Stimulated activated naive CD8-positive, alpha-beta T cell treated with anti-CD3 and anti-CD28 coated beads, Interleukin-15, Interleukin-2, amounts not matched to agents 100 U/mL and 50 U/mL, for 24 hours (primary cell): ENCODE measurements at regions not wholly inside any gene's neighbourhood (a gene's known extent, or its start where the extent isn't known, plus 50 kb on each side); places are given as distances from the start of the nearest gene placed in this dataset.

ENCODE experiments used
- ATAC-seq: fragments of 150-1000 bp; cut with Tn5 transposase; one replicate; pipeline ENCODE4 v1.10.0; 2021
- DNase-seq: peaks from one replicate; pipeline ENCODE4 v3.0.0; 2021

DNA sequence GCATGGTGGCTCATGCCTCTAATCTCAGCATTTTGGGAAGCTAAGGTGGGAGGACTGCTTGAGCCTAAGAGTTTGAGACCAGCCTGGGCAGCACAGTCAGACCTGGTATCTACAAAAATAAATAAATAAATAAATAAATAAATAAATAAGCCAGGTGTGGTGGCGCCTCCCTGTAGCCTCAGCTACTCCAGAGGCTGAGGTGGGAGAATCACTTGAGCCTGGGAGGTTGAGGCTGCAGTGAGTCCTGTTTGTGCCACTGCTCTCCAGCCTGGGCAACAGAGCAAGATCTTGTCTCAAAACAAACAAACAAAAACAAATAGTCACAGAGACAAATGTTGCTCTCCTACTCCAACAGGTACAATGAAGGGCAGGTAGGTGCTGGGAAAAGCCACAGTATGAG is 242.4 kb upstream of the POU3F1 start:
- ATAC-seq, result no peak
- no peak for DNase-seq

DNA sequence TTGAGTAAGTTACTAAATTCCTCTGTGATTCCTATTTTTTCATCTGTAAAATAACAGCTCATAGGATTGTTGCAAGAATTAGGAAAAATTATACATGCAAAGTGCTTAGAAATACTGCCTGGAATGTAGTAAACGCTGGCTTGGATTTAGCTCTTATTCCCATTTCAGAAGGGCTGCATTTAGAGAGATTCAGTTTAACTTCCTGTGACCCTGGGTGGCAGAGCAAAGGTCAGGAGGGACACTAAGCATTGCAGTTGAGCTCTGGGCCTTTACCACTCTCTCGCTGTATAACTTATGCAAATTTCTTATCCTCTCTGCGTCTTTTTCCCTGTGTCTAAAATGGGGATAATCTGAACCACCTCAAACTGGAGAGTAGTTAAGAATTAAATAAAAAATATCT is 241.0 kb upstream of the POU3F1 start:
- no peak for DNase-seq
- ATAC-seq, result no peak

DNA sequence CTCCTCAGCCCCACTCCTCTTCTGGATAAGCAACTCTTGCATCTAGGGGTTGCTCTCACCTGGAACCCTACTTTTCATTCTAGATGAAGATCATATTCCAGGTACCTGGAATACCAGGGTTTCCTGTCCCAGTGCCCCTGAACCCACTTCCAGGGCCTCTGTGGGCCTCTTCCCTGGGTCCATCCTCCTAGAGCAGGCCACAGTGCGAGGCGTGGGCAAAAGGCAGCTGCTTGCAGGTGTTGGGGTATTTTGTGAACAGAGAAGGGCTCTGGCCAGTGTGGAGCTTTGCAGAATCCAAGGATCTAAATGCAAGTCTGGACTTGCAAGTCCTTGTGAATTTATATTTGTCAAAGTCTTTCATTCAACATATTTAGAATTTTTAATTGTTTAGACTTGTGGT is 240.4 kb upstream of the POU3F1 start:
- DNase-seq, result no peak
- ATAC-seq, result no peak

DNA sequence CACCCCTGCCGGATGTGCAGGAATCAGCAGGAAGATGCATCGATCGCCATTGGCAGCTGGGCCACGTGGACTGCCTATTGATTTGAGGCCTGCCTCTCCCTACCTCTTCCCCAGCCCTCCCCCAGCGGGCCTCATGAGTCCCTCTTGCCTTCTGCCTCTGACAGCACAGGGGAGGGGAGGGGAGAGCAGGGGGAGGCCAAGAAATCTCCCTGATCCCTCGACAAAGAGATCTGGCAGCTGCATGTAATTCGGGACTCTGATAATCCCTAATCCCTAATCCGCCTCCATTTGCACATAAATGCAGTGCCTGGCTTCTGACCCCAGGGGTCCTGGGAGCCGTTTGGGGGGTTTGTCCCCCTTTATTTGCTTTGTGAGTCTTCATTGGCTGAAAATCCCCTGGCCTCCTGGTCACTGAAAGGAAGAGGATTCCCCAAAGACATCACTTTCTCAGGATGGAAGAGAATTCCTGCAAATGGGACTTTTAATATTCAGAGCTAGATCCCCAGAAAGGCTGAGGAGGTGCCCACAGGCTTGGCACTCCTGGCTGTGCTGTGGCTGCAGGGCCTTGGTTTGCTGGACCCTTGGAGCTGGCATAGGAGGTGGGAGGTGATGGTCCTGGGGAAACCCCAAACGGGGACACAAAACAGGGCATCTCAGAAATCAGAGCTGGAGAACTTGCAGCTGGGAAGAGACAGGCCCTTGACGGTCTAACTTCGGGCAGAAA is 239.4 kb upstream of the POU3F1 start:
- DNase-seq (no peak), ATAC-seq (no peak)

DNA sequence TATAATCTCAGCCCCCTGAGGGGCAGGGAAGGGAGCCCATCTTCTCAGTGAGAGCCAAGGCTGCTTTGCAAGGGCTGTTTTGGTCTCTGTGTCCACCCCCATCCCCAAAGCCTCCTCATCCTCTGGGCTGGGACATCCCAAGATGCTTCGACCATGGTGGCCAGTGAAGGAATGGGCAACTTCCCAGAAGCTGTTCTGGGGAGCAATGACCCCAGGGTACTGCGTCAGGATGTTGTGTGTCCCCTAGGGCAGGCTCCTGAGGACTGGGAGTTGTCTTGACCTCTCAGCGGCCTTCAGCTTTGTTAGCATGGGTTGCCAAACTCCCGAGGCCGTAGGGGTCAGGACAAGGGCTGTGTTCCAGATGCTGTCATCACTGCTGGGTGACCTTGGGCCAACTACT is 238.4 kb upstream of the POU3F1 start:
- no peak for ATAC-seq
- DNase-seq, result no peak

DNA sequence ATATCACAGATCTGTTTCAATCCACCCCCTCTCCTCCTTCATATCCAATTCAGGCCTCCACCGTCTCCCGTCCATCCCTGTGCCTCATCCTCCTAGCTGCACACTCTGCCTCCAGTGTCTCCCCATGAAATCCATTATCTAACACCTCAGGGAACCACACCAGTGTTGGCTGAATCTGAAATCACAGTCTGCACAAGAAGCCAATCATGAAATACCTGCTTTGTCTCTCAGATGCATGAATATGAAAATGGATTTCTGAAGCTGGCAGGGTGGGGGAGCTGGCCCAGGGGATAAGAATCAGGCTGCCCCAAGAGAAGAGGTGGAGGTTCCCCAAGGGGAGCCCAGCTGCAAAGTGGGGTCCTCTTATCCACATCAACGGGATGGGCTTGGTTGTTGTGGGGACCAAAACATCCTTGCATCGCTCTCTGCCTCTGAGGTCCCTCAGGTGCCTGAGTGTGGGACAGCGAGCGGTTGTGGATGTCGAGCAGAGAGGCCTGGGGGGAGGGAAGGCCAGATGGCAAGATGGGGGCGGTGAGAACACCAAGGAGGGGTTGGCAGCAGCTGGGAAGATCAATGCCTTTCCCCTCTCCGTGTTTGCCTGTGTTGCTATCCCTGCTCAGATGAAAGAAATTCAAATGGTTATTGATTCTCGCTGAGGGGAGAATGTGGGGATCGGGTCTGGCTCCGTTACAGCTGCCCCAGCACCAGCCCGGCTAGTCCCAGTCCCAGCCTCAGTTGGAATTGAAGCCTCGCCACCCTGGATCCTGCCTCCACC is 237.3 kb upstream of the POU3F1 start:
- no peak for ATAC-seq
- DNase-seq, result no peak

DNA sequence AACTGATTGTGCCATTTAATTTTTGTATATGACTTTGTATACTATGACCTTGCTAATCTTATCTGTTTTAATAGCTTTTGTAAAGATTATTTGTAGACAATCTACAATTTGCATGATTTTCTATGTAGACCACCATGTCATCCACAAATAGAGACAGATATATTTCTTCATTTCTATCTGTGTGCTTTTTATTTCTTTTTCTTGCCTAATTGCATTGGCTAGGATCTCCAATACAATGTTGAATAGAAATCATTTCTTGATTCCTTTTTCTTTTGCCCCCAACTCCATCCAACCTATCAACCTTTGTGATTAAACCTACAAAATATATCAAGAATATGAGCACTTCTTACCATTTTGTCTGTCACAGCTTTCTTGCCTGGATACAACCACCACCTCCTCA is 232.6 kb upstream of the POU3F1 start:
- no peak for DNase-seq
- no peak for ATAC-seq

DNA sequence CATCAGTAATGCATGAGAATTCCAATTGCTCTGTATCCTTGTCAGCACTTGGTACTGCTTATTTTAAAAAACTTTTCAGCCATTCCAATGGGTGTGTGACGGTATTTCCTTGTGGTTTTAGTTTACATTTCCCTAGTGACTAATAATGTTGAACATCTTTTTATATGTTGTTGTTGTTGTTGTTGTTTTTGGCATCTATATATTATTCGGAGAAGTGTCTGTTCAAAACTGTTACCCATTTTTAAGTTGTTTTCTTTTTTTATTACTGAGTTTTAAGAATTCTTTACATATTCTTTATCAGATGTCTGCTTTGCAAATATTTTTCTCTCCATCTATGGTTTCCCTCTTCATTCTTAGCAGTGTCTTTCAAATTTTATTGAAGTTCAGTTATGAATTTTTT is 231.1 kb upstream of the POU3F1 start:
- no peak for DNase-seq
- no peak for ATAC-seq

DNA sequence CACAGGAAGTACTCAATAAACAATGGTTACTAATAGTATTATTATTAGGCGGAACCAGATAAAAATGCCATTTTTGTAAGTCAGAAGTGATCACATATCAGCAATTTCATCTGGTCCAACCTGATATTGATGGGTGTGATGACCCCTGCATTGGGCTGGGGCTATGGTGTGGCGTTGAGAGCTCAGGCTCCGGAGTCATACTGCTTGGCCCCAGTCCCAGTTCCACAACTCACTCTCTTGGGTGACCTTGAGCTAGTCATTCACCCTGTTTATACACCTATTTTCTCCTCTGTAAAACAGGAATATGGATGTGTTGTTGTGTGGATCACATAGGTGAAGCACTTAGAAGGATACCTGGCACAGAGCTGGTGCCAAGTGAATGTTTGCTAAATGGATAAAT is 229.4 kb upstream of the POU3F1 start:
- DNase-seq, result no peak
- no peak for ATAC-seq

DNA sequence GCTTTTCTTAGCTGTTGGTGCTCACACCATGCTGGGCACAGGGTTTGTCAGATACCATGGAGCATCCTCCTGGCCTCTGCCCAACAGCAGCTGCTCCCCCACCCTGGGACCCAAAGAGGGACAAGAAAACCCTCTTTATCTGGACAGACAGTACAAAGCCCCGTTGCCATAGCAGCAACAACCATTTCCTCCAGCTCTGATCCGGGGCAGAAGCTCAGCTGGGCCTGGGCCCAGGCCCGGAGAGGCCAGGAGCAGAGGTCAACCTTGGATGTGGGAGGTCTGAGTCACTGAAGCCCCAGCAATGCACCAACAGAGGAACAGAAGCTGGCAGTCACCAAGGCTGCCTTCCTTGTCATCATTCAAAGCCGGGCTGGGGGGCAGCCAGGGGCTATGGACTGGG is 228.4 kb upstream of the POU3F1 start:
- ATAC-seq, result no peak
- no peak for DNase-seq

DNA sequence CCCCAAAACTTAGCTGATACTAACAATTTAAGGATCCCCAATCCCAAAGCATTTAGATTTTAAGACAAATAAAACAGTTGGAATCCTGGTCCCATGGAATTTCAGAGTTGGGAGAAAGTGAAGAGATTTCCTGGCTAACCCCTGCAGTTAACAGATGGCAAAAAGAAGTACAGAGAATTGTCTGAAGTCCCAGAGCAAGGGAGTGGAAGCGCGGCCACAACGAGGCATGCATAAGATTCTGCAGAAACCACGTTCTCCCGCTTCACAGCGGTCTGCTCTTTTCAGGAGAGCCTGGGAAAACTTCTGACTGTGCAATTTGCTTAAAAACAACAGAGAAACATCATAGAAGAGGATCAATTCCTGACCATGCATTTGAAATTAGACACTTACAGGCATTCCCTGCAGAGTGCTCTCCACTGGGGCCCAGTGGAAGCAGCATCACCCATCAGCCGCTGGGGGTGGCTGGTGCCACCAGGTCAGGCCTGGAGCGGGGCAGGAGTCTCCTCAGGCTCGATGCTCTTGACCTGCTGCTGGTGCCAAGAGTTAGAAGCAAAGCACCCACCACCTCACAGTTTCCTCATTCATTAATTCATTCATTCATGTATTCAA is 226.7 kb upstream of the POU3F1 start:
- ATAC-seq, result no peak
- no peak for DNase-seq

DNA sequence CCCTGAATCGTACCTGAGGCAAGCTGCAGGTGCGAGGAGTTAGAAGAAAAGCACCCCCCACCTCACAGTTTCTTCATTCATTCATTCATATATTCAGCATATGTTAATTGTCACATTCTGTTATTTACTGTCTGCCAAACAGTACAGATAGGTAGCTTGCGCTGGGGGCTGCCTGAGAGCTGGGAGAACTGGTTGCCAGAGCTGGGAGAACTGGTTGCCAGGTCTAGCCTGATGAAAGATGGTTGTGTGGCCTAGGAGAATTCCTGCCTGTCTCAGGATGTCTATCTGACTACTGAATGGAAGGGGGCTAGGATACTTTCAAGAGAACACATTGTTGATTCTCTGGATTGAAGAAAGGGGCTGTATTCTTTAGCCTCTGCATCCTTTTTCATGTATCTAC is 225.9 kb upstream of the POU3F1 start:
- DNase-seq (no peak), ATAC-seq (no peak)

DNA sequence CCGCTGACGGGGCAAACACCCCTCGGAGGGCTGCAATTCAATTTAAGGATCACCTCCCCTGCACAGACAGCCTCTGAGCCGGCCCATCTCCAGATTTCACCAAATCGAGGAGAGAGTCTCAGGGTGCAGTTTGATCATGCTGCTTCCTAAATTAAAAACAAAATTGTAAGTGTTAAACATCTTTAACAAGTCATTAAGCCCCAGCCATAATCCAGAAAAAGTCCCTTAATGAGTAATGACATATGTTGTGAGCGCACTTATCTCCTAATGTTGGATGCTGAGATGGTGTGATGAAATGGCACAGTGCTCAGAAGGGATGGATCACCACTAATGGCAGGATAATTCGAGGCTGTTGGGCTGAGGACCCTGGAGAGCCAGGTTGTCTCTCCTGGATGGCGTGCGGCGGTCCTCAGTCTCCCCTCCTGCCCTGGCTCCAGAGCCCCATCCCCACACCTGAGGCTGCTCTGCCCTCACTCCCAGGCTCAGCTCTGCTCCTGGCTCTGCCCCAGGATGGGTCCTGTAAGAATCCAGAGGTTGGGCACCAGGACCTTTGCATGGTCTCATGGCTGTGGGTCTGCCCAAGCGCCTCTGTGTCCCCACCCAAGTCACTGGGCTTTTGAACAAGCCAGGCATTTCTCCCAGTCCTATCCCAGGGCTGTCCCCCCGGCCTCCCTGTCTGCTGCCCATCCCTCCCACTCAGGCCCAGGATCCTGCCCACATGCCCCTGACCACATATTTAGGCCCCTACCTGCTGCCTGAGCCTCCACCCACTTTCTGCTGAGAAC is 224.4 kb upstream of the POU3F1 start:
- no peak for ATAC-seq
- DNase-seq, result no peak

DNA sequence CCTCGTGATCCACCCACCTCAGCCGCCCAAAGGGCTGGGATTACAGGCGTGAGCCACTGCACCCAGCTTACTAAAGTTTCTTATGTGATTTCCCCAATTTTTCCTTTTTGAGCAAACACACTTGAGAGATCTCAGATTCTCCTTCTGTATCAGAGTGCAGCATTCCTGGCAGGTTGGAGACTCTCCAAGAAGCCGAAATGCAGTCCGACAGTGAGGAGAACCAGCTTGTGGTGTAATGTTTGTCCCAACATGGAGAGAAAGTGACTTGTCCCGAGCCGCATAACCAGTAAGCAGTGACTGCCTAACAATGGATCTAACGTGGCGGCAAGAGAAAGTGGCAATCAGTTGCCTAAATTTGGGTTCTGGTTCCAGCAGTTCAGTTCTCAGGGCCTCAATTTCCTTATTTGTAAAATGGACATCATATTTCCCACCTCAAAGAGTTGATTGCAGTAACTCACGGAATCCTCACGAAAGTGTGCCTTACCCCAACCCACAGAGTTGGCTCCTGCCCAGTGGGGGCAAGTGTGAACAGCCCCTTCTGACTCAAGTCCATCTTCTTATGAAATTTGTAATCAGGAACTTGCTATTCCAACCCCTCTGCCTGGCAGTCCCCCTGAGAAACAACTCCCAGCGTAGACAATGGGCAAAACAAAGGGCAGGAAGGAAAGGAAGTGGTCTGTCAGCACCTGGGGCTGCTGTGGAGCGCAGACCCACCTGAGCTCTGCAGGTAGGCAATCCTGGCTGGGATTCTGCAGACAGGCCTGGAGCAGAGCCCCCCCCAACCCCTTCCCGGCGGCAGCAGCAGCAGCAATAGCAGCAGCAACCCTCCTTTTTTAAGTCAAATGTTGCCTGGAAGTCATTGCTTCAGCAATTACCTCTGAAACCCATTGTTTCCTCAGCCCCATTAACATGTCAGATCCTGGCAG is 223.6 kb upstream of the POU3F1 start:
- no peak for DNase-seq
- ATAC-seq, result no peak

DNA sequence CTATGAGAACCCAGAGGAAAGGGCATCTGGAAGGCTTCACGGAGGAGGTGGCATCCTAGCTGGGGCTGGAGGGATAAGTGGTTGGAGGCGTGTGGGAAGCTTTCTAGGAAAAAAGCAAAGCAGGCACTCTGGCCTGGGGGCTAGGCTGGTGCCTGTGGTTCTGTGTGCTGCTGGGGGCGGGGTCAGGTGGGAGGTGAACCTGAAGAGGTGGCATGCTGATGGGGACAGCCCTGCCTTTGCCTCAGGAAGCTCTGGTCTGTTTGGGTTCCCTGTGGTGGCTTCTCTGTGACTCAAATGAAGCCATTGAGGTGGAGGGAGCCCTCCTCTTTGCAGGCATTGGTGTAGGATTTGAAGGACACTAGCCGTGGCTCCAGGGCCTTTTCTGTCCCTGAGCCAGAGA is 221.6 kb upstream of the POU3F1 start:
- ATAC-seq, result no peak
- DNase-seq, result no peak

DNA sequence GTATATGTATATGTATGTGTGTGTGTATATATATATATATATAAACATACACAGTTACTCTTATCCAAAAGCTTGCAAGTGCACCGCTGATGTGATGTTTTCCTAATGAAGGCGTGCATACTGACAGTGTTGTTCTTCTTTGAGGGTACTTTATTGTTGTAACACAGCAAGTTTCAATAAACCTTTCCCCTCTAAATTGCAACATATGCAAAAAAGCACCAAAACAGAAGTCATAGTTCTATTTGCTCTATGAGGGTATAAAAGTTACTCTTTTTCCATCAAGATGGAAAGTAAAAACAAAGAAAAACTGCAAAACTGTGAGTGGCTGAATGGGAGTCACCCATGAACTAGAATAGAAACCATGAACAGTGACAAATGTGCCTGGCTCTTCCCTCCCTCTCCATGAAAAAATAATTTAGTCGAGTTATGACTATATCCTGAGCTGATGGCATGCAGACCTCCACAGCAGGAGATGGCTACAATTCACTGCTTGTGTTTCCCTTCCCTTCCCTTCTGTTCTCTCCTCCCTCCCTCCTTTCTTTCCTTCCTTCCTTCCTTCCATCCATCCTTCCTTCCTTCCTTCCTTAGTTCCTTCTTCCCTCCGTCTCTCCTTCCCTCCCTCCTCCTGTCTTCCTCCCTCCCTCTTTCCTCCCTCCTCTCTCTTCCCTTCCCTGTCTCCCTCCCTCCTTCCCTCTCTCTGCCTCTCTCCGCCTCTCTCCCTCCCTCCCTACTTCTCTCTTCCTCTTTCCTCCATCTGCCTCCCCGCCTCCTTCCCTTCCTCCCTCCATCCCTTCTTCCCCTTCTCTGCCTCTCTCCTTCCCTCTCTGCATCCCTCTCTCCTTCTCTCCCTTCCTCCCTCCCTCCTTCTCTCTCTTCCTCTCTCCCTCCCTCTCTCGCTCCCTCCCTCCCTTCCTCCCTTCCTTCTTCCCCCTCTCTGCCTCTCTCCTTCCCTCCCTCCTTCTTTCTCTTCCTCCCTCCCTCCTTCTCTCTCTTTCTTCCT is 220.7 kb upstream of the POU3F1 start:
- no peak for DNase-seq
- no peak for ATAC-seq

DNA sequence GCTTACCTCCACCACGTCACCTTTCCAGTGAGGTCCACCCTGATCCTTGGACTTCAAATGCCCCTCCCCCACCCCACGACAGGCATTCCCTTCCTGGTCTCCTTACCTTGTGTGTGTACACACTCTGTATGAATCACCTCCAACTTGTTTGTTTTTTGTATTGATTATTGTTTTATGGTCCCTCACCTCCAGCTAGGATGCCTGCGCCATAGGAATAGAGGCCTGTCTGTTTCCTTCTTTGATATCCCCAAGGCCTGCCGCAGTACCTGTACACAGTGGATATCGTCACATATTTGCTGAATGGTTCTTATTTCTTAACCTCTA is 219.6 kb upstream of the POU3F1 start:
- no peak for ATAC-seq
- DNase-seq, result no peak

DNA sequence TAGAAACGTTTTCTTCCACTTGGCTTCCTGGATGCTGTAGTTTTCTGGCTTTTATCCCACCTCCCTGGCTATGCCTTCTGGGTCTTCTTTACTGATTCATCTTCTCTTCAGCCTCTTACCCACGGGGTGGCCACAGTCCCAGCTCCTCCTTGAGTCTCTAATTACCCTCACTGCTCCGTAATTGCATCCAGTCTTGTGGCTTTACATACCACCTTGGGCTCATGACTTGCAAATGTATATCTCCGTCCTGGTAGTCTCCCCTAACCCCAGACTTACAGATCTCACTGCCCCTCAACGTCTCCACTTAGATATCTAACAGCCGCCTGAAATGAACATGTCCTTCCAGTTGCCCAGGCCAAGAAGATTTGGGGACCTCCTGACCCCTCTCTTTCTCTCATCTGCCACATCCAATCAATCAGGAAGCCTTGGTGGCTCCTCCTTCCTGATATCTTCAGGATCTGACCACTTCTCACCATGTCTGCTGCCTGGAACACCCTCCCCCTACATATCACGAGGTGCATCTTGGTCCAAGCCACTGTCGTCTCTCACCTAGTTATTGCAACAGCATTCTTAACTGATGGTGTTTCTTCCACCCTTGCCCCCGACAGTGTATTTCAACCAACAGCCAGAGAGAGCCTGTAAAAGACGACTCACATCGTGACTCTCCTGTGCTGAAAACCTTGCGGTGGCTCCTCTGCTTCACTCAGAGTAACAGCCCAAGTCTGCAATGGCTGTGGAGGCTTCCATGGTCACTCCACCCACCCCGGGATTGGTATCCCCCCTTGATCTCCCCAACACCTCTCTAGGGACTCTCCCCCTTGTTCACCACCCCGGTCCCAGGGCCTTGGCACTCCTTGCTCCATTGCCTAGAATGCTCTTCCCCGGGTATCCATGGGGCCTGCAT is 219.0 kb upstream of the POU3F1 start:
- DNase-seq, result no peak
- no peak for ATAC-seq

DNA sequence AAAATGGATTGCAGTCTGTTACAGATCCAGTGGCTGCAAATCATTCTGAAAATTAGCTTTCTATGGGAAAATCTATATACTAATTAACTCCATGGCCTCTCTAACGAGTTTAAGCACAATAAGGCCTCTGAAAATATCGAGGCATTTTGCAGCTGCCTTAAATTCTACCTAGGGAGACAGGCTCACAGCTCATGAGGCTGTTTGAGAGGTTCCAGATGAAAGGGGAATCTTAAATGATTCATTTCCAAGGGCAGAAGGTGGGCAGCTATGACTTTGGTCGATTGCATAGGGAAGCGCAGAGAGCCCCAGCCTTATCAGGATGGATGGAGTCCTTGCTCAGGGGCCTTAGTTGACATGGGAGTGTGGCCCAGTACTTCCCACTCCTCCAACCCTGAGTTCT is 216.8 kb upstream of the POU3F1 start:
- ATAC-seq, result no peak
- DNase-seq, result no peak

DNA sequence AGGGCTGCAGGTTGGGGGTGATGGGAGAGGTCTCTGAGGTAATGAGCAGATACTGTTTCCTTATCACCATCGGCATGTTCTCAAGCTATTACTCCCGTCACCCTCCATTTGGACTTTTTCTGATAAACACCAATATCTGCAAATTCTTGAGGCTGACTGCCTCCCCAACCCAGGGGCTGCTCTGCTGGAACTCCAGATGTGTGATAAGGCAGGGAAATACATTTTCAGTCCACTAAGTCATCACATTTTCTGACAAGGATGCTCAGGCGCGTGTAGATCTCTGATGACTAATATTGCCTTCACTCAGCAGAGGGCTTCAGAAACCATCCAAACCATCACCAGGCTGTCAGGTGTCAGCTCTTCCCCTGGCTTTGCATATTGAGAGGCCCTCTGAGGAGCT is 215.0 kb upstream of the POU3F1 start:
- no peak for DNase-seq
- no peak for ATAC-seq
